ENCODE measurements at regions not wholly inside any gene's neighbourhood (a gene's known extent, or its start where the extent isn't known, plus 50 kb on each side); places are given as distances from the start of the nearest gene placed in this dataset.

GRCh38 chr12:43087195-43088091 is 464.6 kb downstream of the ADAMTS20 start:
- peaks cover 21% of the 10 kb centered on the region for H3K9me3 Mint-ChIP-seq
- peaks cover 26% of the 10 kb centered on the region for H3K36me3 Mint-ChIP-seq (ENCODE audit: low read depth)
- H3K4me3 Mint-ChIP-seq: no peak overlapping the region
- H3K4me1 Mint-ChIP-seq: no peaks in the 10 kb centered on the region
- no peak for TF ChIP-seq CTCF (conservative IDR thresholded peaks at IDR 0.05)
- no peak overlapping the region for H3K27ac Mint-ChIP-seq (ENCODE audit: unreplicated experiment)
- no peak for DNase-seq (ENCODE audit: low read depth, low spot score)
- H3K27me3 Mint-ChIP-seq (ENCODE audit: low read depth): no peaks in the 10 kb centered on the region

GRCh38 chr12:43079476-43079875 is 472.5 kb downstream of the ADAMTS20 start:
- Mint-ChIP-seq H3K9me3 (peaks cover 9% of the 10 kb centered on the region), H3K36me3 (ENCODE audit: low read depth) (peaks cover 12% of the 10 kb centered on the region), H3K4me1 (no peaks in the 10 kb centered on the region), H3K4me3 (no peak overlapping the region), H3K27me3 (ENCODE audit: low read depth) (no peaks in the 10 kb centered on the region), H3K27ac (ENCODE audit: unreplicated experiment) (no peak overlapping the region)
- DNase-seq (ENCODE audit: low read depth, low spot score): no peak
- TF ChIP-seq CTCF (conservative IDR thresholded peaks at IDR 0.05): no peak

- Mint-ChIP-seq H3K4me3 (no peak overlapping the region), H3K9me3 (peaks cover 7% of the 10 kb centered on the region), H3K4me1 (no peaks in the 10 kb centered on the region), H3K27ac (ENCODE audit: unreplicated experiment) (no peak overlapping the region), H3K36me3 (ENCODE audit: low read depth) (peaks cover 9% of the 10 kb centered on the region), H3K27me3 (ENCODE audit: low read depth) (no peaks in the 10 kb centered on the region)
- no peak for DNase-seq (ENCODE audit: low read depth, low spot score)
- no peak for TF ChIP-seq CTCF (conservative IDR thresholded peaks at IDR 0.05)
Measured at GRCh38 chr12:43078976-43079375, 473.0 kb downstream of the ADAMTS20 start.

GRCh38 chr12:43072431-43072830 is 479.6 kb downstream of the ADAMTS20 start:
- H3K27ac Mint-ChIP-seq (ENCODE audit: unreplicated experiment): no peak overlapping the region
- peaks cover 7% of the 10 kb centered on the region for H3K9me3 Mint-ChIP-seq
- no peak overlapping the region for H3K4me3 Mint-ChIP-seq
- no peaks in the 10 kb centered on the region for H3K27me3 Mint-ChIP-seq (ENCODE audit: low read depth)
- H3K36me3 Mint-ChIP-seq (ENCODE audit: low read depth): no peaks in the 10 kb centered on the region
- no peak for TF ChIP-seq CTCF (conservative IDR thresholded peaks at IDR 0.05)
- peaks cover 36% of the 10 kb centered on the region for H3K4me1 Mint-ChIP-seq
- DNase-seq (ENCODE audit: low read depth, low spot score): no peak

- H3K4me1 Mint-ChIP-seq: peaks cover 48% of the 10 kb centered on the region
- no peak overlapping the region for H3K4me3 Mint-ChIP-seq
- no peak overlapping the region for H3K27ac Mint-ChIP-seq (ENCODE audit: unreplicated experiment)
- H3K36me3 Mint-ChIP-seq (ENCODE audit: low read depth): peaks cover 4% of the 10 kb centered on the region
- H3K27me3 Mint-ChIP-seq (ENCODE audit: low read depth): no peaks in the 10 kb centered on the region
- no peak for TF ChIP-seq CTCF (conservative IDR thresholded peaks at IDR 0.05)
- DNase-seq (ENCODE audit: low read depth, low spot score): no peak
- H3K9me3 Mint-ChIP-seq: peaks cover 12% of the 10 kb centered on the region
Measured at GRCh38 chr12:43069768-43070221, 480.2 kb upstream of the PRICKLE1 start.
